Loucy (cell line): ENCODE measurements at regions not wholly inside any gene's neighbourhood (a gene's known extent, or its start where the extent isn't known, plus 50 kb on each side); places are given as distances from the start of the nearest gene placed in this dataset.

Experiments used
- H2AFZ ChIP-seq: fragments of 200-600 bp; sonication (generic); 2 replicates; pipeline ENCODE4 v1.6.0; 2016; ENCODE audit warnings: antibody characterized with exemption, mild to moderate bottlenecking, low read length, moderate library complexity
- H3F3A ChIP-seq: fragments of 200-600 bp; 2 replicates; pipeline ENCODE4 v1.6.0; 2016; ENCODE audit warnings: antibody characterized with exemption, low read depth, mild to moderate bottlenecking
- H3K27me3 ChIP-seq: fragments of 200-600 bp; sonication (generic); 2 replicates; pipeline ENCODE4 v1.6.1; 2014; ENCODE audit warnings: low read length, mild to moderate bottlenecking; ENCODE audit not compliant: insufficient read depth, poor library complexity, severe bottlenecking
- H3K36me3 ChIP-seq: fragments of 200-600 bp; sonication (generic); 2 replicates; pipeline ENCODE4 v1.6.1; 2016; ENCODE audit warnings: low read length; ENCODE audit not compliant: insufficient read depth
- H3K4me1 ChIP-seq: fragments of 200-600 bp; sonication (generic); 2 replicates; pipeline ENCODE4 v1.5.1; 2014; ENCODE audit warnings: low read length, mild to moderate bottlenecking; ENCODE audit not compliant: insufficient read depth, poor library complexity, severe bottlenecking
- H3K4me2 ChIP-seq: fragments of 200-600 bp; sonication (generic); 2 replicates; pipeline ENCODE4 v1.6.0; 2014; ENCODE audit warnings: antibody characterized with exemption, low read length, low read depth, mild to moderate bottlenecking; ENCODE audit not compliant: poor library complexity, severe bottlenecking
- H3K4me3 ChIP-seq: fragments of 200-600 bp; sonication (generic); 2 replicates; pipeline ENCODE4 v1.5.1; 2014; ENCODE audit warnings: low read length, mild to moderate bottlenecking, mixed read lengths; ENCODE audit not compliant: poor library complexity, severe bottlenecking
- H3K79me2 ChIP-seq: fragments of 200-600 bp; sonication (generic); 2 replicates; pipeline ENCODE4 v1.6.1; 2014; ENCODE audit warnings: low read length; ENCODE audit not compliant: insufficient read depth
- H3K9ac ChIP-seq: fragments of 200-600 bp; sonication (generic); 2 replicates; pipeline ENCODE4 v1.6.0; 2014; ENCODE audit warnings: mild to moderate bottlenecking, low read depth, low read length, moderate library complexity; ENCODE audit not compliant: poor library complexity, severe bottlenecking
- H3K9me2 ChIP-seq: fragments of 200-600 bp; sonication (generic); replicated peaks from 2 replicates; pipeline ENCODE4 v1.6.1; 2016; ENCODE audit warnings: low read depth, low read length, mixed read lengths
- H3K9me3 ChIP-seq: fragments of 200-600 bp; sonication (generic); 2 replicates; pipeline ENCODE4 v1.6.1; 2014; ENCODE audit warnings: mild to moderate bottlenecking, antibody characterized with exemption, low read length, low read depth; ENCODE audit not compliant: insufficient read depth
- H4K20me1 ChIP-seq: fragments of 200-600 bp; sonication (generic); 2 replicates; pipeline ENCODE4 v1.6.0; 2014; ENCODE audit warnings: antibody characterized with exemption, low read length, mild to moderate bottlenecking; ENCODE audit not compliant: insufficient read depth, poor library complexity, severe bottlenecking
- EZH2phosphoT487 ChIP-seq: fragments of 200-600 bp; IDR thresholded peaks from 2 replicates; pipeline ENCODE4 v1.6.1; 2018; ENCODE audit warnings: antibody characterized with exemption, mild to moderate bottlenecking, moderate library complexity, borderline replicate concordance
- TF ChIP-seq, protein P1 (sequence below): fragments of 200-600 bp; sonication (generic); conservative IDR thresholded peaks from 2 replicates; pipeline ENCODE4 v1.5.1; 2014; ENCODE audit warnings: mild to moderate bottlenecking, antibody characterized with exemption, low read length

DNA sequence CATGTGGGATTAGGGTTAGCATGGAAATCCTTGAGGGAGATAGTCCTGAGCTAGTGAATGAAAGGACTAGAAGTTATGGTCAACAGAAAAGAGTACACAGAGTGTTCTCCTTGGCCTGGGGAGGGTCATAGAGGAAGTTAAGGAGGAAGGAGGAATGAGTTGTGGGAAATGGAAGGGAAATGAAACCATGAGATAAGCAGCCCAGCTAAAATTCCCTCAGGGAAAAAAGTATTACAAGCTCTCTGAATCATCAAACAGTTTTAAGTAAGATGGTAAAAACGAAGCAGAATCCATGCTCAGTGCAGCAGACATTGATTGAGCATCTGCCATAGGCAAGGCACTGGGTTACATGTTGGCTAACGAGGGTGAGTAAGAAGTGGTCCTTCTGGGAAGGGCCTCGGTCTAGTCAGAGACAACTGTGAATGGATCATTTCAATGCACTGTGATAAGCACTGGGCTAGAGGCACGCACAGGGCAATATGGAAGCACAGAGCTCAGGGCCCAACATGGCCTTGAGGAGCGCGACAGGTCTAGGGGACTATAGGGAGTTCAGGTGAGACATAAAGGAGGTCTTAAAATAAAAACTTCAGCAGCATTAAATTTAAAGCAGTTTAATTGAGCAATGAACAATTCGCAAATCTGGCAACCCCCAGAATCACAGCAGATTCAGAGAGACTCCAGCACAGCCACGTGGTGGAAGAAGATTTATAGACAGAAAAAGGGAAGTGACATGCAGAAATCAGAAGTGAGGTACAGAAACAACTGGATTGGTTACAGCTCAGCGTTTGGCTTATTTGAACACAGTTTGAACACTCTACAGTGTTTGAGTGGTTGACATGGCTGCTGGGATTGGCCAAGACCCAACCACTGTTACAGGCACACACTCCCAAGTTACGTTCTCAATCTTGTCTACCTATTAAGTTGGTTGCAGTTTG, 219.5 kb downstream of the HLX start:
- TF ChIP-seq, protein P1, sequence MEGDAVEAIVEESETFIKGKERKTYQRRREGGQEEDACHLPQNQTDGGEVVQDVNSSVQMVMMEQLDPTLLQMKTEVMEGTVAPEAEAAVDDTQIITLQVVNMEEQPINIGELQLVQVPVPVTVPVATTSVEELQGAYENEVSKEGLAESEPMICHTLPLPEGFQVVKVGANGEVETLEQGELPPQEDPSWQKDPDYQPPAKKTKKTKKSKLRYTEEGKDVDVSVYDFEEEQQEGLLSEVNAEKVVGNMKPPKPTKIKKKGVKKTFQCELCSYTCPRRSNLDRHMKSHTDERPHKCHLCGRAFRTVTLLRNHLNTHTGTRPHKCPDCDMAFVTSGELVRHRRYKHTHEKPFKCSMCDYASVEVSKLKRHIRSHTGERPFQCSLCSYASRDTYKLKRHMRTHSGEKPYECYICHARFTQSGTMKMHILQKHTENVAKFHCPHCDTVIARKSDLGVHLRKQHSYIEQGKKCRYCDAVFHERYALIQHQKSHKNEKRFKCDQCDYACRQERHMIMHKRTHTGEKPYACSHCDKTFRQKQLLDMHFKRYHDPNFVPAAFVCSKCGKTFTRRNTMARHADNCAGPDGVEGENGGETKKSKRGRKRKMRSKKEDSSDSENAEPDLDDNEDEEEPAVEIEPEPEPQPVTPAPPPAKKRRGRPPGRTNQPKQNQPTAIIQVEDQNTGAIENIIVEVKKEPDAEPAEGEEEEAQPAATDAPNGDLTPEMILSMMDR, result no peak
- TF ChIP-seq EZH2phosphoT487, result no peak
- Histone ChIP-seq H3F3A (no peaks in the 10 kb centered on the region), H3K36me3 (no peaks in the 10 kb centered on the region), H4K20me1 (no peaks in the 10 kb centered on the region), H3K9me3 (no peaks in the 10 kb centered on the region), H3K27me3 (no peaks in the 10 kb centered on the region), H2AFZ (no peak overlapping the region), H3K79me2 (no peaks in the 10 kb centered on the region), H3K9me2 (no peaks in the 10 kb centered on the region), H3K4me3 (no peak overlapping the region), H3K9ac (no peak overlapping the region), H3K4me2 (no peak overlapping the region), H3K4me1 (peaks cover 36% of the 10 kb centered on the region)

GRCh38 chr1:221099747-221100595, 220.7 kb downstream of the HLX start:
- H3K27me3 ChIP-seq, result no peaks in the 10 kb centered on the region
- H3K79me2 ChIP-seq, result no peaks in the 10 kb centered on the region
- no peaks in the 10 kb centered on the region for H3K36me3 ChIP-seq
- no peak overlapping the region for H3K9ac ChIP-seq
- no peak overlapping the region for H3K4me2 ChIP-seq
- no peaks in the 10 kb centered on the region for H3K9me2 ChIP-seq
- H4K20me1 ChIP-seq, result no peaks in the 10 kb centered on the region
- no peaks in the 10 kb centered on the region for H3F3A ChIP-seq
- peaks cover 31% of the 10 kb centered on the region for H3K4me1 ChIP-seq
- TF ChIP-seq, protein P1, result no peak
- TF ChIP-seq EZH2phosphoT487, result no peak
- no peak overlapping the region for H2AFZ ChIP-seq
- H3K4me3 ChIP-seq, result no peak overlapping the region
- no peaks in the 10 kb centered on the region for H3K9me3 ChIP-seq

DNA sequence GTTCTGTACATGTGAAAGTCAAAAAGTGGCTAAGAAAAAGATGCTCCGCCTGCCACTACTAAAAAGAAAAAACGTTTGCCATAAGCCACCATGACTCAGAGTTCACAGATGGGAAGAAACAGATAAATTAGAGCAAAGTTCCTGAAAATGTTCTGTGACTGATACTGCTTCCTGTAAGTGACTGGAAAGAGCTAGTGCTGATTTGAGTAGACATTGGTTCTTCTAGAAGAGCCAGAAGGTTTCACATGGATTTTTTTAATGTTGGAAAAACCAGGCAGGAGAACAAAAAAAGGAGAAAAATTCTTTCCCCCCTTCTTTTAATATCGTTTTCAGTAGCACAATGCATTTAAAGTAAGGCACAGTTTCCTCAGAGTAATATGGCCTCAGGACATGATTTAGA, 221.4 kb downstream of the HLX start:
- H3K9ac ChIP-seq, result no peak overlapping the region
- H3K4me2 ChIP-seq, result no peak overlapping the region
- H3K36me3 ChIP-seq, result no peaks in the 10 kb centered on the region
- H3K9me3 ChIP-seq, result no peaks in the 10 kb centered on the region
- no peaks in the 10 kb centered on the region for H3F3A ChIP-seq
- H3K9me2 ChIP-seq, result no peaks in the 10 kb centered on the region
- H3K4me3 ChIP-seq, result no peak overlapping the region
- no peaks in the 10 kb centered on the region for H3K27me3 ChIP-seq
- no peak for TF ChIP-seq EZH2phosphoT487
- TF ChIP-seq, protein P1, result no peak
- peaks cover 31% of the 10 kb centered on the region for H3K4me1 ChIP-seq
- H3K79me2 ChIP-seq, result no peaks in the 10 kb centered on the region
- no peaks in the 10 kb centered on the region for H4K20me1 ChIP-seq
- no peak overlapping the region for H2AFZ ChIP-seq
